HEK293 (cell line): ENCODE measurements at regions not wholly inside any gene's neighbourhood (a gene's known extent, or its start where the extent isn't known, plus 50 kb on each side); places are given as distances from the start of the nearest gene placed in this dataset.

Experiments
- CTCF ChIA-PET: fragments of 350-600 bp; formaldehyde crosslinking; extraction: SDS; loops from one replicate; lab custom pipeline; 2021; ENCODE audit warnings: antibody characterized with exemption; lab: Yijun Ruan, JAX
- POLR2A ChIA-PET: fragments of 300-600 bp; formaldehyde crosslinking; extraction: SDS; loops from one replicate; lab custom pipeline; 2020; ENCODE audit warnings: antibody characterized with exemption, inconsistent platforms; lab: Yijun Ruan, JAX
- H3K27ac ChIP-seq: fragments of 200-500 bp; sonication (Bioruptor generic); 2 replicates; pipeline ENCODE4 v1.5.1; 2014; ENCODE audit warnings: low read depth, low read length, control low read depth, inconsistent platforms; ENCODE audit errors: extremely low read depth
- H3K36me3 ChIP-seq, 2 experiments: fragments of 200-500 bp in 1 of 2; sonication (Bioruptor generic) in 1 of 2; 1 replicate in 1 of 2; 2 replicates in 1 of 2; pipeline ENCODE4 v1.5.1; 2014 to 2017; ENCODE audit warnings: inconsistent platforms in 2 of 2, low read length in 2 of 2; ENCODE audit not compliant: control insufficient read depth in 2 of 2, insufficient read depth in 1 of 2
- H3K4me1 ChIP-seq: fragments of 200-500 bp; sonication (Bioruptor generic); 2 replicates; pipeline ENCODE4 v1.5.1; 2014; ENCODE audit warnings: mild to moderate bottlenecking, low read length, inconsistent platforms; ENCODE audit not compliant: control insufficient read depth, insufficient read depth
- H3K4me3 ChIP-seq: 2 replicates; pipeline ENCODE4 v1.5.1; 2011; ENCODE audit warnings: low read depth, mild to moderate bottlenecking, control low read depth, low read length, moderate library complexity
- H3K9me3 ChIP-seq: fragments of 200-500 bp; sonication (Bioruptor generic); 2 replicates; pipeline ENCODE4 v1.5.1; 2014; ENCODE audit warnings: low read depth, low read length, inconsistent platforms; ENCODE audit not compliant: control insufficient read depth, insufficient read depth
- BCL11A ChIP-seq: fragments of 450-650 bp; formaldehyde crosslinking; IDR thresholded peaks from 2 replicates; pipeline ENCODE4 v1.5.1; 2016; ENCODE audit warnings: low read depth, missing biosample characterization, missing genetic modification characterization
- GFI1B ChIP-seq: fragments of 450-650 bp; formaldehyde crosslinking; IDR thresholded peaks from 2 replicates; pipeline ENCODE4 v1.5.1; 2016; ENCODE audit warnings: missing biosample characterization, missing genetic modification characterization
- KLF1 ChIP-seq: fragments of 450-650 bp; formaldehyde crosslinking; IDR thresholded peaks from 2 replicates; pipeline ENCODE4 v1.5.1; 2016; ENCODE audit warnings: missing biosample characterization, missing genetic modification characterization
- KLF8 ChIP-seq: fragments of 450-650 bp; formaldehyde crosslinking; IDR thresholded peaks from 2 replicates; pipeline ENCODE4 v1.5.1; 2016; ENCODE audit warnings: missing biosample characterization, missing genetic modification characterization
- OSR2 ChIP-seq: fragments of 450-650 bp; formaldehyde crosslinking; IDR thresholded peaks from 2 replicates; pipeline ENCODE4 v1.5.1; 2016; ENCODE audit warnings: missing biosample characterization, missing genetic modification characterization
- OVOL3 ChIP-seq: fragments of 450-650 bp; formaldehyde crosslinking; IDR thresholded peaks from 2 replicates; pipeline ENCODE4 v1.5.1; 2016; ENCODE audit warnings: missing biosample characterization, missing genetic modification characterization
- PATZ1 ChIP-seq: fragments of 450-650 bp; formaldehyde crosslinking; IDR thresholded peaks from 2 replicates; pipeline ENCODE4 v1.5.1; 2016; ENCODE audit warnings: missing biosample characterization, missing genetic modification characterization
- PRDM4 ChIP-seq: fragments of 450-650 bp; formaldehyde crosslinking; IDR thresholded peaks from 2 replicates; pipeline ENCODE4 v1.5.1; 2017; ENCODE audit warnings: missing biosample characterization, missing genetic modification characterization
- WT1 ChIP-seq: fragments of 450-650 bp; formaldehyde crosslinking; IDR thresholded peaks from 2 replicates; pipeline ENCODE4 v1.5.1; 2016; ENCODE audit warnings: missing biosample characterization, missing genetic modification characterization
- ZBTB10 ChIP-seq: fragments of 450-650 bp; formaldehyde crosslinking; IDR thresholded peaks from 2 replicates; pipeline ENCODE4 v1.5.1; 2016; ENCODE audit warnings: missing biosample characterization, missing genetic modification characterization
- ZBTB48 ChIP-seq: fragments of 450-650 bp; formaldehyde crosslinking; IDR thresholded peaks from 2 replicates; pipeline ENCODE4 v1.5.1; 2016; ENCODE audit warnings: missing biosample characterization, missing genetic modification characterization
- ZBTB6 ChIP-seq: fragments of 450-650 bp; formaldehyde crosslinking; IDR thresholded peaks from 2 replicates; pipeline ENCODE4 v1.5.1; 2017; ENCODE audit warnings: missing biosample characterization, missing genetic modification characterization
- ZFP69B ChIP-seq: fragments of 450-650 bp; formaldehyde crosslinking; IDR thresholded peaks from 2 replicates; pipeline ENCODE4 v1.5.1; 2016; ENCODE audit warnings: missing biosample characterization, missing genetic modification characterization
- ZIC2 ChIP-seq: fragments of 450-650 bp; formaldehyde crosslinking; IDR thresholded peaks from 2 replicates; pipeline ENCODE4 v1.5.1; 2016; ENCODE audit warnings: missing biosample characterization, missing genetic modification characterization
- ZNF133 ChIP-seq: fragments of 450-650 bp; formaldehyde crosslinking; IDR thresholded peaks from 2 replicates; pipeline ENCODE4 v1.5.1; 2016; ENCODE audit warnings: missing biosample characterization, missing genetic modification characterization
- ZNF175 ChIP-seq: fragments of 450-650 bp; formaldehyde crosslinking; IDR thresholded peaks from 2 replicates; pipeline ENCODE4 v1.5.1; 2016; ENCODE audit warnings: missing biosample characterization, missing genetic modification characterization
- ZNF18 ChIP-seq: fragments of 450-650 bp; formaldehyde crosslinking; IDR thresholded peaks from 2 replicates; pipeline ENCODE4 v1.5.1; 2016; ENCODE audit warnings: missing biosample characterization, missing genetic modification characterization
- ZNF184 ChIP-seq: fragments of 450-650 bp; IDR thresholded peaks from 2 replicates; pipeline ENCODE4 v1.5.1; 2018; ENCODE audit warnings: missing biosample characterization, mild to moderate bottlenecking, missing genetic modification characterization
- ZNF394 ChIP-seq: fragments of 450-650 bp; formaldehyde crosslinking; IDR thresholded peaks from 2 replicates; pipeline ENCODE4 v1.5.1; 2016; ENCODE audit warnings: missing biosample characterization, missing genetic modification characterization, mild to moderate bottlenecking, moderate library complexity, borderline replicate concordance
- ZNF449 ChIP-seq: fragments of 450-650 bp; formaldehyde crosslinking; IDR thresholded peaks from 2 replicates; pipeline ENCODE4 v1.5.1; 2017; ENCODE audit warnings: missing biosample characterization, mild to moderate bottlenecking, missing genetic modification characterization, moderate library complexity
- ZNF501 ChIP-seq: fragments of 450-650 bp; formaldehyde crosslinking; IDR thresholded peaks from 2 replicates; pipeline ENCODE4 v1.5.1; 2016; ENCODE audit warnings: missing biosample characterization, missing genetic modification characterization
- ZNF510 ChIP-seq: fragments of 450-650 bp; formaldehyde crosslinking; IDR thresholded peaks from 2 replicates; pipeline ENCODE4 v1.5.1; 2018; ENCODE audit warnings: mild to moderate bottlenecking, missing genetic modification characterization, missing biosample characterization; ENCODE audit not compliant: insufficient replicate concordance
- ZNF660 ChIP-seq: fragments of 450-650 bp; IDR thresholded peaks from 2 replicates; pipeline ENCODE4 v1.5.1; 2018; ENCODE audit warnings: missing biosample characterization, mild to moderate bottlenecking, missing genetic modification characterization
- ZNF785 ChIP-seq: fragments of 450-650 bp; formaldehyde crosslinking; IDR thresholded peaks from 2 replicates; pipeline ENCODE4 v1.5.1; 2016; ENCODE audit warnings: missing biosample characterization, missing genetic modification characterization

GRCh38 chr15:91611561-91612323 is 241.8 kb upstream of the SLCO3A1 start:
- H3K36me3 ChIP-seq: no peaks in the 10 kb centered on the region
- ChIA-PET CTCF (interaction anchor here (1.4 kb wide), 1 partner anchor 94 kb away, joined by 6 read pairs; no protein-coding TSS in a partner anchor), POLR2A (no interaction called here)
- no peaks in the 10 kb centered on the region for H3K4me1 ChIP-seq
- TF ChIP-seq WT1 (no peak), ZBTB10 (tag by site-specific recombination) (no peak), ZBTB48 (tag by site-specific recombination) (no peak), BCL11A (tag by site-specific recombination) (no peak), ZNF660 (tag by site-specific recombination) (no peak), OVOL3 (no peak), GFI1B (tag by site-specific recombination) (no peak), ZFP69B (no peak), ZNF184 (no peak), OSR2 (tag by site-specific recombination) (no peak), ZNF449 (tag by site-specific recombination) (no peak)
- H3K4me3 ChIP-seq: no peak overlapping the region
- H3K27ac ChIP-seq: no peak overlapping the region
- H3K9me3 ChIP-seq: no peaks in the 10 kb centered on the region

- H3K27ac ChIP-seq: no peak overlapping the region
- no peaks in the 10 kb centered on the region for H3K4me1 ChIP-seq
- no peak overlapping the region for H3K4me3 ChIP-seq
- ChIA-PET CTCF (no interaction called here), POLR2A (no interaction called here)
- no peaks in the 10 kb centered on the region for H3K36me3 ChIP-seq
- no peaks in the 10 kb centered on the region for H3K9me3 ChIP-seq
- TF ChIP-seq ZNF133 (tag by site-specific recombination) (no peak), ZNF394 (no peak), ZBTB6 (tag by site-specific recombination) (no peak), ZNF501 (tag by site-specific recombination) (no peak), KLF8 (tag by site-specific recombination) (no peak), ZNF660 (tag by site-specific recombination) (no peak), ZNF510 (no peak), PRDM4 (tag by site-specific recombination) (no peak), KLF1 (tag by site-specific recombination) (no peak), ZIC2 (tag by site-specific recombination) (no peak), ZNF785 (tag by site-specific recombination) (no peak), ZNF18 (no peak), ZNF175 (no peak), PATZ1 (tag by site-specific recombination) (no peak)
Observed at GRCh38 chr15:91620229-91620628, 233.3 kb upstream of the SLCO3A1 start.
